GM21619 (cell line): ENCODE measurements at regions not wholly inside any gene's neighbourhood (a gene's known extent, or its start where the extent isn't known, plus 50 kb on each side); places are given as distances from the start of the nearest gene placed in this dataset.
"Not testable (repeated sequence)": the region's sequence is repeated elsewhere in the genome, so short reads cannot be mapped to it uniquely, and the experiment has no call there.

Experiments
- ATAC-seq: cut with Tn5 transposase; IDR thresholded peaks from one replicate; pipeline ENCODE4 v1.9.1; 2021; ENCODE audit not compliant: unreplicated experiment

- no peak for ATAC-seq
These were observed 142.4 kb upstream of the SOX11 start for GRCh38 chr2:5549771-5550170.

GRCh38 chr2:5555636-5556035 is 136.5 kb upstream of the SOX11 start:
- ATAC-seq: no peak

GRCh38 chr2:5561006-5561405 is 131.2 kb upstream of the SOX11 start:
- ATAC-seq: no peak

- no peak for ATAC-seq
These were observed 129.8 kb upstream of the SOX11 start for GRCh38 chr2:5562426-5562825.

- no peak for ATAC-seq
These were observed 129.3 kb upstream of the SOX11 start for GRCh38 chr2:5562865-5563264.

GRCh38 chr2:5563411-5563810 is 128.8 kb upstream of the SOX11 start:
- ATAC-seq: no peak

GRCh38 chr2:5569256-5569655 is 122.9 kb upstream of the SOX11 start:
- no peak for ATAC-seq

GRCh38 chr2:5576015-5576414 is 116.2 kb upstream of the SOX11 start:
- no peak for ATAC-seq

GRCh38 chr2:5587766-5588165 is 104.4 kb upstream of the SOX11 start:
- no peak for ATAC-seq

- ATAC-seq: no peak
These were observed 103.6 kb upstream of the SOX11 start for GRCh38 chr2:5588601-5589000.

GRCh38 chr2:5589183-5589582 is 103.0 kb upstream of the SOX11 start:
- no peak for ATAC-seq

- ATAC-seq: no peak
These were observed 101.3 kb upstream of the SOX11 start for GRCh38 chr2:5590886-5591285.

GRCh38 chr2:5592916-5593315 is 99.3 kb upstream of the SOX11 start:
- ATAC-seq: no peak

GRCh38 chr2:5594249-5594695 is 97.9 kb upstream of the SOX11 start:
- no peak for ATAC-seq

GRCh38 chr2:5596868-5597267 is 95.3 kb upstream of the SOX11 start:
- no peak for ATAC-seq

- ATAC-seq: no peak
These were observed 94.0 kb upstream of the SOX11 start for GRCh38 chr2:5598156-5598555.

- no peak for ATAC-seq
These were observed 83.0 kb upstream of the SOX11 start for GRCh38 chr2:5609201-5609600.

GRCh38 chr2:5612666-5613065 is 79.5 kb upstream of the SOX11 start:
- ATAC-seq: no peak

- ATAC-seq: no peak
These were observed 76.2 kb upstream of the SOX11 start for GRCh38 chr2:5616019-5616418.

GRCh38 chr2:5617358-5617757 is 74.8 kb upstream of the SOX11 start:
- ATAC-seq: no peak

GRCh38 chr2:5617796-5618195 is 74.4 kb upstream of the SOX11 start:
- no peak for ATAC-seq

GRCh38 chr2:5618271-5618670 is 73.9 kb upstream of the SOX11 start:
- no peak for ATAC-seq

- not testable (repeated sequence) for ATAC-seq
These were observed 66.6 kb upstream of the SOX11 start for GRCh38 chr2:5625556-5626065.

- not testable (repeated sequence) for ATAC-seq
These were observed 63.7 kb upstream of the SOX11 start for GRCh38 chr2:5628484-5628883.
